PC-3 (cell line): ENCODE measurements at regions not wholly inside any gene's neighbourhood (a gene's known extent, or its start where the extent isn't known, plus 50 kb on each side); places are given as distances from the start of the nearest gene placed in this dataset.

ENCODE experiments used
- CTCF ChIP-seq: fragments of 300-600 bp; sonication (generic); conservative IDR thresholded peaks from 2 replicates; pipeline ENCODE4 v1.5.1; 2017; ENCODE audit warnings: antibody characterized with exemption, low read depth, mild to moderate bottlenecking, low read length
- EZH2 ChIP-seq: fragments of 300-600 bp; sonication (generic); IDR thresholded peaks from one replicate; pipeline ENCODE4 v1.6.1; 2017; ENCODE audit warnings: antibody characterized with exemption, mild to moderate bottlenecking, low read length; ENCODE audit not compliant: unreplicated experiment
- EZH2phosphoT487 ChIP-seq: fragments of 300-600 bp; sonication (generic); IDR thresholded peaks from 2 replicates; pipeline ENCODE4 v1.6.1; 2018; ENCODE audit warnings: mild to moderate bottlenecking, antibody characterized with exemption, low read length, borderline replicate concordance

- TF ChIP-seq EZH2 (no peak), CTCF (no peak), EZH2phosphoT487 (no peak)
Measured at GRCh38 chrX:40224658-40225057, 126.9 kb upstream of the BCOR start.
